Liver (tissue), 3 donors: ENCODE measurements at regions not wholly inside any gene's neighbourhood (a gene's known extent, or its start where the extent isn't known, plus 50 kb on each side); places are given as distances from the start of the nearest gene placed in this dataset.

Experiments used
- EGR1 ChIP-seq, 2 donors: IDR thresholded peaks; 2 replicates each; pipeline ENCODE4 v1.6.1; 2016 to 2018; ENCODE audit warnings: antibody characterized with exemption in 2 of 2, low read depth in 2 of 2
- FOXA1 ChIP-seq: IDR thresholded peaks from 2 replicates; pipeline ENCODE4 v1.6.1; 2016; ENCODE audit warnings: antibody characterized with exemption
- GABPA ChIP-seq, 2 donors: IDR thresholded peaks in 1 of 2; conservative IDR thresholded peaks in 1 of 2; 2 replicates each; pipeline ENCODE4 v1.6.1; 2016; ENCODE audit warnings: antibody characterized with exemption in 2 of 2, mild to moderate bottlenecking in 1 of 2, moderate library complexity in 1 of 2
- HNF4G ChIP-seq: IDR thresholded peaks from 2 replicates; pipeline ENCODE4 v1.6.1; 2016; ENCODE audit warnings: antibody characterized with exemption
- RAD21 ChIP-seq, 2 donors: IDR thresholded peaks; 2 replicates each; pipeline ENCODE4 v1.6.1; 2016; ENCODE audit warnings: antibody characterized with exemption in 2 of 2, mild to moderate bottlenecking in 2 of 2
- SP1 ChIP-seq: IDR thresholded peaks from 2 replicates; pipeline ENCODE4 v1.6.1; 2018; ENCODE audit warnings: antibody characterized with exemption, mild to moderate bottlenecking
- TAF1 ChIP-seq: conservative IDR thresholded peaks from 2 replicates; pipeline ENCODE4 v1.6.1; 2016; ENCODE audit warnings: antibody characterized with exemption, mild to moderate bottlenecking
- YY1 ChIP-seq: IDR thresholded peaks from 2 replicates; pipeline ENCODE4 v1.6.1; 2016; ENCODE audit warnings: antibody characterized with exemption, mild to moderate bottlenecking
- TF ChIP-seq, protein P1 (sequence below): fragments of 150-350 bp; IDR thresholded peaks from 2 replicates; pipeline ENCODE4 v1.5.1; 2017; ENCODE audit warnings: improper control_type of control experiment, low read depth, low read length; ENCODE audit not compliant: missing input control
- TF ChIP-seq, protein P2 (sequence below): IDR thresholded peaks from 2 replicates; pipeline ENCODE4 v1.6.1; 2016; ENCODE audit warnings: antibody characterized with exemption
- TF ChIP-seq, protein P3 (sequence below): IDR thresholded peaks from 2 replicates; pipeline ENCODE4 v1.6.1; 2016; ENCODE audit warnings: antibody characterized with exemption, mild to moderate bottlenecking
- donor health status: healthy.
- donor health status: healthy.

DNA sequence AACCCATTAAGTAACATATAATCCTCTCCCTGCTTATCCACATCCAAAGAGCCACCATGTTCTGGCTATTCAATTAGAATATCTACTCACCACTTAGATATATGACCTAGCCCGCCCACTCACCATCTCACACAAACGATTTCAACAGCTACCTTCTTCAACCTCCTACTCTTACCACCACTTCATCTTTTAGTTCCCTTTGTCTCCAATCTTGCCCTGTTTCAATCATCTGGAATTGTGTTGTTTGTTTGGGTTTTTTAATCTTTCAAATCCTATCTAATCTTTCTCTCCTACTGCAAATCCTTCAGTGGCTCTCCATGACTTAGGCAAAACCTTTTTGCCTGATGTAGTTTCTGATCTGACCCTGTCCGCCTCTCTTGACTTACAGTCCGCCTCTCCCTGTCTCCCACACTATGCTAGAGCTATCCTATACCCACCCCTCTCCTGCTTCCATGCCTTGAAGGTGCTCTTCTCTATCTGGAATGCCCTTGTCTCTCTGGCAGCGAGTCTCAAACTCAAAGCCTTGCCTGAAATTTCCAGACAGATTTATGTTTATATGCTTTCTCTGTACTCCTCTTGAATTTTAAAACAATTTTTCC, 161.0 kb upstream of the CRY1 start:
- TF ChIP-seq, protein P1, sequence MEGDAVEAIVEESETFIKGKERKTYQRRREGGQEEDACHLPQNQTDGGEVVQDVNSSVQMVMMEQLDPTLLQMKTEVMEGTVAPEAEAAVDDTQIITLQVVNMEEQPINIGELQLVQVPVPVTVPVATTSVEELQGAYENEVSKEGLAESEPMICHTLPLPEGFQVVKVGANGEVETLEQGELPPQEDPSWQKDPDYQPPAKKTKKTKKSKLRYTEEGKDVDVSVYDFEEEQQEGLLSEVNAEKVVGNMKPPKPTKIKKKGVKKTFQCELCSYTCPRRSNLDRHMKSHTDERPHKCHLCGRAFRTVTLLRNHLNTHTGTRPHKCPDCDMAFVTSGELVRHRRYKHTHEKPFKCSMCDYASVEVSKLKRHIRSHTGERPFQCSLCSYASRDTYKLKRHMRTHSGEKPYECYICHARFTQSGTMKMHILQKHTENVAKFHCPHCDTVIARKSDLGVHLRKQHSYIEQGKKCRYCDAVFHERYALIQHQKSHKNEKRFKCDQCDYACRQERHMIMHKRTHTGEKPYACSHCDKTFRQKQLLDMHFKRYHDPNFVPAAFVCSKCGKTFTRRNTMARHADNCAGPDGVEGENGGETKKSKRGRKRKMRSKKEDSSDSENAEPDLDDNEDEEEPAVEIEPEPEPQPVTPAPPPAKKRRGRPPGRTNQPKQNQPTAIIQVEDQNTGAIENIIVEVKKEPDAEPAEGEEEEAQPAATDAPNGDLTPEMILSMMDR: no peak
- TF ChIP-seq FOXA1 (no peak), YY1 (no peak), TAF1 (no peak), HNF4G (no peak), SP1 (no peak), RAD21 (IDR thresholded peaks at IDR 0.05) (no peak), GABPA (IDR thresholded peaks at IDR 0.05 in 1 of 2, conservative IDR thresholded peaks at IDR 0.05 in 1 of 2) (no peak), EGR1 (IDR thresholded peaks at IDR 0.05; ENCODE audit: low read depth in 2 of 2) (no peak)
- TF ChIP-seq, protein P2, sequence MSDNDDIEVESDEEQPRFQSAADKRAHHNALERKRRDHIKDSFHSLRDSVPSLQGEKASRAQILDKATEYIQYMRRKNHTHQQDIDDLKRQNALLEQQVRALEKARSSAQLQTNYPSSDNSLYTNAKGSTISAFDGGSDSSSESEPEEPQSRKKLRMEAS: no peak
- TF ChIP-seq, protein P3, sequence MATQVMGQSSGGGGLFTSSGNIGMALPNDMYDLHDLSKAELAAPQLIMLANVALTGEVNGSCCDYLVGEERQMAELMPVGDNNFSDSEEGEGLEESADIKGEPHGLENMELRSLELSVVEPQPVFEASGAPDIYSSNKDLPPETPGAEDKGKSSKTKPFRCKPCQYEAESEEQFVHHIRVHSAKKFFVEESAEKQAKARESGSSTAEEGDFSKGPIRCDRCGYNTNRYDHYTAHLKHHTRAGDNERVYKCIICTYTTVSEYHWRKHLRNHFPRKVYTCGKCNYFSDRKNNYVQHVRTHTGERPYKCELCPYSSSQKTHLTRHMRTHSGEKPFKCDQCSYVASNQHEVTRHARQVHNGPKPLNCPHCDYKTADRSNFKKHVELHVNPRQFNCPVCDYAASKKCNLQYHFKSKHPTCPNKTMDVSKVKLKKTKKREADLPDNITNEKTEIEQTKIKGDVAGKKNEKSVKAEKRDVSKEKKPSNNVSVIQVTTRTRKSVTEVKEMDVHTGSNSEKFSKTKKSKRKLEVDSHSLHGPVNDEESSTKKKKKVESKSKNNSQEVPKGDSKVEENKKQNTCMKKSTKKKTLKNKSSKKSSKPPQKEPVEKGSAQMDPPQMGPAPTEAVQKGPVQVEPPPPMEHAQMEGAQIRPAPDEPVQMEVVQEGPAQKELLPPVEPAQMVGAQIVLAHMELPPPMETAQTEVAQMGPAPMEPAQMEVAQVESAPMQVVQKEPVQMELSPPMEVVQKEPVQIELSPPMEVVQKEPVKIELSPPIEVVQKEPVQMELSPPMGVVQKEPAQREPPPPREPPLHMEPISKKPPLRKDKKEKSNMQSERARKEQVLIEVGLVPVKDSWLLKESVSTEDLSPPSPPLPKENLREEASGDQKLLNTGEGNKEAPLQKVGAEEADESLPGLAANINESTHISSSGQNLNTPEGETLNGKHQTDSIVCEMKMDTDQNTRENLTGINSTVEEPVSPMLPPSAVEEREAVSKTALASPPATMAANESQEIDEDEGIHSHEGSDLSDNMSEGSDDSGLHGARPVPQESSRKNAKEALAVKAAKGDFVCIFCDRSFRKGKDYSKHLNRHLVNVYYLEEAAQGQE: no peak
